ENCODE measurements at regions not wholly inside any gene's neighbourhood (a gene's known extent, or its start where the extent isn't known, plus 50 kb on each side); places are given as distances from the start of the nearest gene placed in this dataset.

DNA sequence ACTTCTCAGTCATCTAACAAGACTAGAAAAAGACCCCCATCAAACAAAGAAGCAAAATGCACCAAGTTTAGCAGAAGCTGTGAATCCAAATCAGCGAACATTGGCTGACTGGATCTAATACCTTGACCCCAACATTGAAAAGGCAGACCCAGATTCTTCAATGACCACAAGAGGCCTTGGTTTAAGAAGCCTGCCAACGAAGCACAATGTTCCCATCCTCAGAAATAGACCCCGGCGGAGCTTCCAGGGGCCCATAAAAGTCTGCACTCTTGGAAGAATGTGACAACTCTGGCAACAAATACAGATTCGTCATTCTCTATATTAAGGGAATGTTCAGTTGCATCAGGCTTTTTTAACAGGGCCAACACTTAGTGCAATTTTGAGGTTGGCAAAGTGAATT is 112.8 kb upstream of the BCL6 start:
- Histone ChIP-seq H3K9ac (ENCODE audit: control insufficient read depth, insufficient read depth, low read length) (no peak overlapping the region), H3K27ac (ENCODE audit: control insufficient read depth, insufficient read depth) (no peak overlapping the region), H3K79me2 (ENCODE audit: control insufficient read depth, insufficient read depth, low read length) (no peaks in the 10 kb centered on the region), H3K4me3 (no peak overlapping the region), H3K27me3 (replicated peaks in 1 of 2; ENCODE audit: control insufficient read depth in 2 of 2, insufficient read depth in 2 of 2, low read length in 1 of 2) (no peaks in the 10 kb centered on the region; a peak in 1 of 4 replicates), H3K4me1 (ENCODE audit: control insufficient read depth, insufficient read depth, low read length) (no peaks in the 10 kb centered on the region), H3K36me3 (ENCODE audit: control insufficient read depth in 2 of 2, insufficient read depth in 2 of 2, low read length in 1 of 2) (no peaks in the 10 kb centered on the region), H3K9me3 (replicated peaks; ENCODE audit: control insufficient read depth, insufficient read depth, low read length) (no peaks in the 10 kb centered on the region; the same call in 2 of the 3 replicates), H2AFZ (ENCODE audit: control insufficient read depth, low read depth, low read length) (no peak overlapping the region), H4K20me1 (ENCODE audit: control insufficient read depth, insufficient read depth) (no peaks in the 10 kb centered on the region), H3K4me2 (ENCODE audit: control insufficient read depth, insufficient read depth) (no peak overlapping the region)
- ATAC-seq (no peak), FAIRE-seq (no peak), DNase-seq (ENCODE audit: low read depth, low spot score) (no peak)
- intact Hi-C loops (cut with micrococcal nuclease; ENCODE audit: unreplicated experiment): no loop called here
- ChIA-PET CTCF (interaction anchor here (0.7 kb wide), 1 partner anchor 12 kb away, joined by 3 read pairs; no protein-coding TSS in a partner anchor), RAD21 (ENCODE audit: unreplicated experiment) (no interaction called here), SMC1A (ENCODE audit: uncharacterized antibody, unreplicated experiment) (interaction anchor here (0.6 to 1.6 kb wide), 3 partner anchors 11 to 92 kb away, joined by 3 to 5 read pairs (median 3); no protein-coding TSS in a partner anchor), POLR2A (interaction anchor here (0.6 kb wide), 1 partner anchor 1772 kb away, joined by 3 read pairs; no protein-coding TSS in a partner anchor)
- WGBS (ENCODE audit: insufficient coverage, insufficient replicate concordance, low lambda C conversion rate, missing lambda C conversion rate): 33% methylated on average over 5 of the region's 5 CpGs
- no peak for TF ChIP-seq JUND (IDR thresholded peaks at IDR 0.05; ENCODE audit: low read depth, low read length)
- no peak for TF ChIP-seq ELK1 (IDR thresholded peaks at IDR 0.05; ENCODE audit: low read depth, low read length)
- no peak for TF ChIP-seq SIN3A (IDR thresholded peaks at IDR 0.05; ENCODE audit: low read depth, low read length)
- TF ChIP-seq CHD4 (IDR thresholded peaks at IDR 0.05): no peak
- TF ChIP-seq TARDBP (IDR thresholded peaks at IDR 0.05; ENCODE audit: borderline replicate concordance): no peak
- no peak for TF ChIP-seq MTA3 (IDR thresholded peaks at IDR 0.05; ENCODE audit: borderline replicate concordance, low read length)
- TF ChIP-seq, protein P1, sequence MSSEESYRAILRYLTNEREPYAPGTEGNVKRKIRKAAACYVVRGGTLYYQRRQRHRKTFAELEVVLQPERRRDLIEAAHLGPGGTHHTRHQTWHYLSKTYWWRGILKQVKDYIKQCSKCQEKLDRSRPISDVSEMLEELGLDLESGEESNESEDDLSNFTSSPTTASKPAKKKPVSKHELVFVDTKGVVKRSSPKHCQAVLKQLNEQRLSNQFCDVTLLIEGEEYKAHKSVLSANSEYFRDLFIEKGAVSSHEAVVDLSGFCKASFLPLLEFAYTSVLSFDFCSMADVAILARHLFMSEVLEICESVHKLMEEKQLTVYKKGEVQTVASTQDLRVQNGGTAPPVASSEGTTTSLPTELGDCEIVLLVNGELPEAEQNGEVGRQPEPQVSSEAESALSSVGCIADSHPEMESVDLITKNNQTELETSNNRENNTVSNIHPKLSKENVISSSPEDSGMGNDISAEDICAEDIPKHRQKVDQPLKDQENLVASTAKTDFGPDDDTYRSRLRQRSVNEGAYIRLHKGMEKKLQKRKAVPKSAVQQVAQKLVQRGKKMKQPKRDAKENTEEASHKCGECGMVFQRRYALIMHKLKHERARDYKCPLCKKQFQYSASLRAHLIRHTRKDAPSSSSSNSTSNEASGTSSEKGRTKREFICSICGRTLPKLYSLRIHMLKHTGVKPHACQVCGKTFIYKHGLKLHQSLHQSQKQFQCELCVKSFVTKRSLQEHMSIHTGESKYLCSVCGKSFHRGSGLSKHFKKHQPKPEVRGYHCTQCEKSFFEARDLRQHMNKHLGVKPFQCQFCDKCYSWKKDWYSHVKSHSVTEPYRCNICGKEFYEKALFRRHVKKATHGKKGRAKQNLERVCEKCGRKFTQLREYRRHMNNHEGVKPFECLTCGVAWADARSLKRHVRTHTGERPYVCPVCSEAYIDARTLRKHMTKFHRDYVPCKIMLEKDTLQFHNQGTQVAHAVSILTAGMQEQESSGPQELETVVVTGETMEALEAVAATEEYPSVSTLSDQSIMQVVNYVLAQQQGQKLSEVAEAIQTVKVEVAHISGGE (CRISPR knock-in tag; IDR thresholded peaks at IDR 0.05): no peak
- TF ChIP-seq EGR1 (IDR thresholded peaks at IDR 0.05; ENCODE audit: borderline replicate concordance in 1 of 2, low read depth in 2 of 2, low read length in 2 of 2): no peak
- TF ChIP-seq GATAD2B (conservative IDR thresholded peaks at IDR 0.05; ENCODE audit: low read depth): no peak
- no peak for TF ChIP-seq NFIC (IDR thresholded peaks at IDR 0.05; ENCODE audit: low read depth, low read length)
- no peak for TF ChIP-seq BRCA1 (IDR thresholded peaks at IDR 0.05; ENCODE audit: low read depth, low read length)
- no peak for TF ChIP-seq HDGF (IDR thresholded peaks at IDR 0.05)
- no peak for TF ChIP-seq NFYB (IDR thresholded peaks at IDR 0.05; ENCODE audit: insufficient read depth, low read depth, low read length)
- no peak for TF ChIP-seq MYC (IDR thresholded peaks at IDR 0.05; ENCODE audit: insufficient read depth, insufficient read length, insufficient replicate concordance, low read length, severe bottlenecking)
- TF ChIP-seq HSF1 (IDR thresholded peaks at IDR 0.05; ENCODE audit: low read depth, low read length): no peak
- no peak for TF ChIP-seq WRNIP1 (IDR thresholded peaks at IDR 0.05; ENCODE audit: borderline replicate concordance, low read depth, low read length)
- TF ChIP-seq ASH2L (IDR thresholded peaks at IDR 0.05; ENCODE audit: borderline replicate concordance, low read depth): no peak
- no peak for TF ChIP-seq NR2C1 (IDR thresholded peaks at IDR 0.05)
- no peak for TF ChIP-seq MEF2A (IDR thresholded peaks at IDR 0.05; ENCODE audit: insufficient read depth, low read depth, low read length)
- TF ChIP-seq TCF7 (IDR thresholded peaks at IDR 0.05; ENCODE audit: borderline replicate concordance): no peak
- no TSS peak for BruUV-seq (replicated peaks)
- in situ Hi-C loops (cut with MboI): no loop called here
